HEK293T (cell line): ENCODE measurements at regions not wholly inside any gene's neighbourhood (a gene's known extent, or its start where the extent isn't known, plus 50 kb on each side); places are given as distances from the start of the nearest gene placed in this dataset.
"Not testable (repeated sequence)": the region's sequence is repeated elsewhere in the genome, so short reads cannot be mapped to it uniquely, and the experiment has no call there.

Experiments
- CTCF ChIA-PET: fragments of 350-600 bp; formaldehyde crosslinking; extraction: SDS; loops from one replicate; lab custom pipeline; 2021; ENCODE audit warnings: antibody characterized with exemption, inconsistent platforms; lab: Yijun Ruan, JAX
- POLR2A ChIA-PET: fragments of 350-600 bp; formaldehyde crosslinking; extraction: SDS; loops from one replicate; lab custom pipeline; 2020; ENCODE audit warnings: antibody characterized with exemption, inconsistent platforms; lab: Yijun Ruan, JAX
- DNase-seq: peaks from one replicate; pipeline ENCODE4 v3.0.0; 2012; ENCODE audit warnings: mixed read lengths; ENCODE audit errors: extremely low spot score
- BHLHE40 ChIP-seq: fragments of 450-650 bp; IDR thresholded peaks from 2 replicates; pipeline ENCODE4 v1.6.1; 2016; ENCODE audit warnings: mild to moderate bottlenecking, moderate library complexity, borderline replicate concordance
- CTBP1 ChIP-seq: fragments of 450-650 bp; IDR thresholded peaks from 2 replicates; pipeline ENCODE4 v1.6.1; 2016; ENCODE audit warnings: borderline replicate concordance
- ELF4 ChIP-seq: fragments of 450-650 bp; IDR thresholded peaks from 2 replicates; pipeline ENCODE4 v1.6.1; 2017; ENCODE audit warnings: antibody characterized with exemption
- NFRKB ChIP-seq: fragments of 450-650 bp; IDR thresholded peaks from 2 replicates; pipeline ENCODE4 v1.6.1; 2016; ENCODE audit warnings: mild to moderate bottlenecking, moderate library complexity

DNA sequence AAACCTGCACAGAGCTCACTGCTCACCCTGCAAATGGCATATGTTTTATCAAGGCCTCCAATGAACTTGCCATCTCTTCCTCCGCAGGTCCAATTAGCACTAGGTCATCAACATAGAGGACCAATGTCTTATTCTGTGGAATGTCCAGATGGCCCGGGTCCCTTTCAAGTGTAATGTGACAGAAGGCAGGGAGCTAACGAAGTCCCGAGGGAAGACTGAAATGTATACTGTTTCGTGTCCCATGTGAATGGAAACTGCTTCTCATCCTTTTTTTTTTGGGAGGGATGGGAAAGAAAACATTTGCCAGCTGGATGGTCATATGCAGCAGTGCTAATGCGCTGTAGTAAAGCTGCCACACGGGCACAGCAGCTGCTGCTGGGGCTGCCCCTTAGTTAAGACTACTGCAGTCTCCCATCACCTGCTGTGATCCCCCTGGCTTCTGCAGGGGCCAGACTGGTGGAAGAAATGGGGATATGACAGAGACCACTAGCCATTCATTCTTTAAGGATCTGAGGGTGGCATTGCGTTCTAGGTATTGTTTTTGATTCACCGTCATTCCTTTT, 61.7 kb upstream of the CCNY start:
- no peak for DNase-seq
- CTCF ChIA-PET: interaction anchor here (0.7 kb wide), 1 partner anchor 34 kb away, joined by 3 read pairs; no protein-coding TSS in a partner anchor
- TF ChIP-seq CTBP1 (no peak), NFRKB (no peak), ELF4 (no peak)
- POLR2A ChIA-PET: no interaction called here

- ChIA-PET CTCF (interaction anchor here (0.5 to 0.6 kb wide), 2 partner anchors 47 to 160 kb away, joined by 4 read pairs; no protein-coding TSS in a partner anchor), POLR2A (no interaction called here)
- no peak for TF ChIP-seq BHLHE40
- no peak for DNase-seq
Observed at GRCh38 chr10:35276889-35277288, 59.4 kb upstream of the CCNY start.

GRCh38 chr10:35280246-35280645, 56.1 kb upstream of the CCNY start:
- DNase-seq, POLR2A ChIA-PET, CTCF ChIA-PET: not testable (repeated sequence)
